GM19395 (cell line): ENCODE measurements at regions not wholly inside any gene's neighbourhood (a gene's known extent, or its start where the extent isn't known, plus 50 kb on each side); places are given as distances from the start of the nearest gene placed in this dataset.
"Not testable (repeated sequence)": the region's sequence is repeated elsewhere in the genome, so short reads cannot be mapped to it uniquely, and the experiment has no call there.

Experiments used
- ATAC-seq: cut with Tn5 transposase; IDR thresholded peaks from one replicate; pipeline ENCODE4 v1.9.1; 2021; ENCODE audit warnings: mild to moderate bottlenecking, moderate library complexity; ENCODE audit not compliant: unreplicated experiment

GRCh38 chr12:131468206-131468605 is 242.7 kb upstream of the SFSWAP start:
- no peak for ATAC-seq

- ATAC-seq, result not testable (repeated sequence)
Measured at GRCh38 chr12:131469945-131470344, 240.9 kb upstream of the SFSWAP start.

GRCh38 chr12:131471271-131471905 is 239.5 kb upstream of the SFSWAP start:
- no peak for ATAC-seq

- ATAC-seq, result no peak
Measured at GRCh38 chr12:131471946-131472732, 238.8 kb upstream of the SFSWAP start.

GRCh38 chr12:131473261-131473660 is 237.6 kb upstream of the SFSWAP start:
- no peak for ATAC-seq

GRCh38 chr12:131473741-131474709 is 236.9 kb upstream of the SFSWAP start:
- no peak for ATAC-seq

GRCh38 chr12:131475012-131475411 is 235.9 kb upstream of the SFSWAP start:
- not testable (repeated sequence) for ATAC-seq

- ATAC-seq, result no peak
Measured at GRCh38 chr12:131477613-131478012, 233.3 kb upstream of the SFSWAP start.

- no peak for ATAC-seq
Measured at GRCh38 chr12:131478468-131478867, 232.4 kb upstream of the SFSWAP start.

GRCh38 chr12:131482199-131482598 is 228.7 kb upstream of the SFSWAP start:
- ATAC-seq, result no peak

GRCh38 chr12:131482686-131483085 is 228.2 kb upstream of the SFSWAP start:
- no peak for ATAC-seq

- ATAC-seq, result no peak
Measured at GRCh38 chr12:131486451-131487230, 224.2 kb upstream of the SFSWAP start.

GRCh38 chr12:131487388-131488124 is 223.3 kb upstream of the SFSWAP start:
- no peak for ATAC-seq

- ATAC-seq, result no peak
Measured at GRCh38 chr12:131489718-131490117, 221.2 kb upstream of the SFSWAP start.

- no peak for ATAC-seq
Measured at GRCh38 chr12:131491155-131491554, 219.7 kb upstream of the SFSWAP start.

- ATAC-seq, result no peak
Measured at GRCh38 chr12:131491916-131492490, 218.9 kb upstream of the SFSWAP start.

- no peak for ATAC-seq
Measured at GRCh38 chr12:131493068-131493826, 217.6 kb upstream of the SFSWAP start.

GRCh38 chr12:131494216-131494615 is 216.7 kb upstream of the SFSWAP start:
- ATAC-seq, result no peak
